Loucy (cell line): ENCODE measurements at regions not wholly inside any gene's neighbourhood (a gene's known extent, or its start where the extent isn't known, plus 50 kb on each side); places are given as distances from the start of the nearest gene placed in this dataset.

ENCODE experiments used
- H2AFZ ChIP-seq: fragments of 200-600 bp; sonication (generic); 2 replicates; pipeline ENCODE4 v1.6.0; 2016; ENCODE audit warnings: antibody characterized with exemption, mild to moderate bottlenecking, low read length, moderate library complexity
- H3F3A ChIP-seq: fragments of 200-600 bp; 2 replicates; pipeline ENCODE4 v1.6.0; 2016; ENCODE audit warnings: antibody characterized with exemption, low read depth, mild to moderate bottlenecking
- H3K27me3 ChIP-seq: fragments of 200-600 bp; sonication (generic); 2 replicates; pipeline ENCODE4 v1.6.1; 2014; ENCODE audit warnings: low read length, mild to moderate bottlenecking; ENCODE audit not compliant: insufficient read depth, poor library complexity, severe bottlenecking
- H3K36me3 ChIP-seq: fragments of 200-600 bp; sonication (generic); 2 replicates; pipeline ENCODE4 v1.6.1; 2016; ENCODE audit warnings: low read length; ENCODE audit not compliant: insufficient read depth
- H3K4me1 ChIP-seq: fragments of 200-600 bp; sonication (generic); 2 replicates; pipeline ENCODE4 v1.5.1; 2014; ENCODE audit warnings: low read length, mild to moderate bottlenecking; ENCODE audit not compliant: insufficient read depth, poor library complexity, severe bottlenecking
- H3K4me2 ChIP-seq: fragments of 200-600 bp; sonication (generic); 2 replicates; pipeline ENCODE4 v1.6.0; 2014; ENCODE audit warnings: antibody characterized with exemption, low read length, low read depth, mild to moderate bottlenecking; ENCODE audit not compliant: poor library complexity, severe bottlenecking
- H3K4me3 ChIP-seq: fragments of 200-600 bp; sonication (generic); 2 replicates; pipeline ENCODE4 v1.5.1; 2014; ENCODE audit warnings: low read length, mild to moderate bottlenecking, mixed read lengths; ENCODE audit not compliant: poor library complexity, severe bottlenecking
- H3K79me2 ChIP-seq: fragments of 200-600 bp; sonication (generic); 2 replicates; pipeline ENCODE4 v1.6.1; 2014; ENCODE audit warnings: low read length; ENCODE audit not compliant: insufficient read depth
- H3K9ac ChIP-seq: fragments of 200-600 bp; sonication (generic); 2 replicates; pipeline ENCODE4 v1.6.0; 2014; ENCODE audit warnings: mild to moderate bottlenecking, low read depth, low read length, moderate library complexity; ENCODE audit not compliant: poor library complexity, severe bottlenecking
- H3K9me2 ChIP-seq: fragments of 200-600 bp; sonication (generic); replicated peaks from 2 replicates; pipeline ENCODE4 v1.6.1; 2016; ENCODE audit warnings: low read depth, low read length, mixed read lengths
- H3K9me3 ChIP-seq: fragments of 200-600 bp; sonication (generic); 2 replicates; pipeline ENCODE4 v1.6.1; 2014; ENCODE audit warnings: mild to moderate bottlenecking, antibody characterized with exemption, low read length, low read depth; ENCODE audit not compliant: insufficient read depth
- H4K20me1 ChIP-seq: fragments of 200-600 bp; sonication (generic); 2 replicates; pipeline ENCODE4 v1.6.0; 2014; ENCODE audit warnings: antibody characterized with exemption, low read length, mild to moderate bottlenecking; ENCODE audit not compliant: insufficient read depth, poor library complexity, severe bottlenecking
- CTCF ChIP-seq: fragments of 200-600 bp; sonication (generic); conservative IDR thresholded peaks from 2 replicates; pipeline ENCODE4 v1.5.1; 2014; ENCODE audit warnings: mild to moderate bottlenecking, antibody characterized with exemption, low read length
- EZH2phosphoT487 ChIP-seq: fragments of 200-600 bp; IDR thresholded peaks from 2 replicates; pipeline ENCODE4 v1.6.1; 2018; ENCODE audit warnings: antibody characterized with exemption, mild to moderate bottlenecking, moderate library complexity, borderline replicate concordance

DNA sequence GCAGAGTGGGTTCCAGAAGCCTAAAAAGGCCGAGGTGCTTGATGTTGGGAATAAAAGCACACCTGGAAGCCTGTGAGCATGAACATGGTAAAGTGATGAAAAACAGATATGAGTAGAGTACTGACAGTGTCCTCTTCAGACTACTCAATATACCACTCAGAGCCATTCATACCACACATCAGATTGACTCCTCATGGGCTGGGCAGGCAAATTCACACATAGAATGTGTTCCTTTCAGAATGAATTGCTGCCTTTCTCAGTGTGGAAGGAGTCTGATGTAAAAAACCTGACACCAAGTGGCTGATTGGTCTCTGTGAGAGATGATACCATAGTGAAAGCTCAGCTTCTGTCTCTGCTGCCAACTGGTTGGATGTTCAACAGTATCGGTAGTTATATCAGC lies 442.7 kb downstream of the RAPGEF2 start:
- no peak overlapping the region for H3K4me2 ChIP-seq
- no peaks in the 10 kb centered on the region for H3K9me2 ChIP-seq
- no peaks in the 10 kb centered on the region for H3K27me3 ChIP-seq
- no peaks in the 10 kb centered on the region for H3K36me3 ChIP-seq
- H3K79me2 ChIP-seq = no peaks in the 10 kb centered on the region
- H3K4me1 ChIP-seq = no peaks in the 10 kb centered on the region
- no peaks in the 10 kb centered on the region for H3F3A ChIP-seq
- TF ChIP-seq EZH2phosphoT487 (no peak), CTCF (no peak)
- H3K9ac ChIP-seq = no peak overlapping the region
- no peaks in the 10 kb centered on the region for H4K20me1 ChIP-seq
- no peaks in the 10 kb centered on the region for H3K9me3 ChIP-seq
- H3K4me3 ChIP-seq = no peak overlapping the region
- no peak overlapping the region for H2AFZ ChIP-seq

DNA sequence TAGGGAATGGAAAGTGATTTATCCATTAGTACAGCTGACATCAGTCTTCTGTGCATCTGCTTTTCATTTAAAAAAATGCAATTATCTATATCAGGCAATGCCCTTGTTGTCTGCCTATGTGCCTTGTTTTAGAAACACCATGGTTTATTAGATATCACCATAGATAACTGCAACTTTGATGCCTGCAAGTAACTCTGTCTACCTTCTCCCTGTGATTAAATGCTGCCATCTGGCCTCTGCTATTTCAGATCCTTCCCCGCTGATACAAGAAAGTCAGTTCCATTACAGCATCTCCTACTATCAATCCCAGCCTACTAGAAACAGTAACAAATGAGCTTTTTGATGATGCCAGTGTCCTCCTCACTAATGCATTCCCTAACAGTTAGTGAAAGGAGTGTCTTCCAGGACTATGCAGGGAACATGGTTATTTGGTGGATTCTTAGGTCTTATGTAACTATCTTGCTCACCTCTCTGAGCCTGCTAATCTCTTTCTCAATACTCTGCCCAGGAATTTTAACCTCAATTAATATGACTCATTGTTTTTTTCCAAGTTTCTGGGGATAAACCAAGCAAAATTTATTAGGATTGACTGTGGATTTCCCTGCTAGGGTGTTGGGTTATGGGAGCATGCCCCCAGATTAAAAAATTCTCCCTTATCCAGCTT lies 444.9 kb downstream of the RAPGEF2 start:
- H3K27me3 ChIP-seq = no peaks in the 10 kb centered on the region
- H3F3A ChIP-seq = no peaks in the 10 kb centered on the region
- no peaks in the 10 kb centered on the region for H3K4me1 ChIP-seq
- H4K20me1 ChIP-seq = no peaks in the 10 kb centered on the region
- no peaks in the 10 kb centered on the region for H3K9me2 ChIP-seq
- no peaks in the 10 kb centered on the region for H3K9me3 ChIP-seq
- no peaks in the 10 kb centered on the region for H3K79me2 ChIP-seq
- H2AFZ ChIP-seq = no peak overlapping the region
- H3K9ac ChIP-seq = no peak overlapping the region
- no peak overlapping the region for H3K4me2 ChIP-seq
- H3K4me3 ChIP-seq = no peak overlapping the region
- TF ChIP-seq EZH2phosphoT487 = no peak
- TF ChIP-seq CTCF = no peak
- no peaks in the 10 kb centered on the region for H3K36me3 ChIP-seq

GRCh38 chr4:159549098-159549518 lies 446.2 kb downstream of the RAPGEF2 start:
- H3K9ac ChIP-seq = no peak overlapping the region

More at GRCh38 chr4:159549098-159549518, 446.2 kb downstream of the RAPGEF2 start:
- no peak overlapping the region for H2AFZ ChIP-seq
- H3K9me2 ChIP-seq = no peaks in the 10 kb centered on the region
- H3K9me3 ChIP-seq = no peaks in the 10 kb centered on the region
- no peaks in the 10 kb centered on the region for H4K20me1 ChIP-seq
- H3K36me3 ChIP-seq = no peaks in the 10 kb centered on the region
- TF ChIP-seq EZH2phosphoT487 = no peak
- TF ChIP-seq CTCF = no peak
- no peaks in the 10 kb centered on the region for H3F3A ChIP-seq
- no peak overlapping the region for H3K4me3 ChIP-seq
- H3K79me2 ChIP-seq = no peaks in the 10 kb centered on the region
- no peaks in the 10 kb centered on the region for H3K27me3 ChIP-seq
- H3K4me1 ChIP-seq = no peaks in the 10 kb centered on the region
- H3K4me2 ChIP-seq = no peak overlapping the region
